Mesothelial cell of epicardium (in vitro differentiated cells): ENCODE measurements at regions not wholly inside any gene's neighbourhood (a gene's known extent, or its start where the extent isn't known, plus 50 kb on each side); places are given as distances from the start of the nearest gene placed in this dataset.

Experiments
- DNase-seq, 2 experiments: peaks; one replicate each; pipeline ENCODE4 v3.0.0; 2021; ENCODE audit warnings: low spot score in 2 of 2; ENCODE audit not compliant: unreplicated experiment in 2 of 2
- H3K27ac Mint-ChIP-seq: 2 replicates; pipeline ENCODE4 v1.8.0; 2021; ENCODE audit warnings: mixed read lengths
- H3K27me3 Mint-ChIP-seq: 2 replicates; pipeline ENCODE4 v1.8.0; 2021; ENCODE audit warnings: low read depth, mixed read lengths
- H3K36me3 Mint-ChIP-seq: 2 replicates; pipeline ENCODE4 v1.8.0; 2021; ENCODE audit warnings: mixed read lengths
- H3K4me1 Mint-ChIP-seq: 2 replicates; pipeline ENCODE4 v1.8.0; 2021; ENCODE audit warnings: mixed read lengths
- H3K4me3 Mint-ChIP-seq: 2 replicates; pipeline ENCODE4 v1.8.0; 2021; ENCODE audit warnings: mild to moderate bottlenecking, moderate library complexity, mixed read lengths
- H3K9me3 Mint-ChIP-seq: 2 replicates; pipeline ENCODE4 v1.8.0; 2021; ENCODE audit warnings: mixed read lengths
- TF ChIP-seq, protein P1 (sequence below): fragments of 200-600 bp; sonication (generic); IDR thresholded peaks from one replicate; pipeline ENCODE4 v1.5.0; 2021; ENCODE audit warnings: antibody characterized with exemption; ENCODE audit not compliant: unreplicated experiment

DNA sequence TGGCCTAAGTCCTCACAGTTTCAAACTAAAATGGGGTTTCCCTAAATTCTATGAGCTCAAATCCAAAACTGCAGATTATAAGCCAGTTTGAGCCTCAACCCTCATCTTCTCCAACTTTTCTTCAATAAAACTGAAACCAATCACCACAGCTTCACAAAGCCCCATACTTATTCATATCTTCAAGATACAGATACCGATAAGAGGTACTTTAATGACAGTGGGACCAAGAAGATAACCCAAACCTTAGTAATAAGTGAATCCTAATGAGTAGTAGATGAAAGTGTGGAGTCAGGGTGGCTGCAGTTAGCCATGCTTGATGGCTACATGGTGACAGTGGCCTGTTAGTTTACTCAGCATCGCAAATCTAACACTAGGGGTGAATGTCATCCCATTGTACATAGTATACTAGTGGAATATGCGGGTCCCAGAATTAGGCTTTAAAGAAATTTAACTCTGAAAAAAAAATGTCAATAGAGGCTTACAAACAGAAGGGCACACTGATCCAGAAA, 395.8 kb upstream of the PHF14 start:
- Mint-ChIP-seq H3K36me3 (no peaks in the 10 kb centered on the region), H3K27me3 (no peaks in the 10 kb centered on the region), H3K4me1 (peaks cover 12% of the 10 kb centered on the region), H3K4me3 (no peak overlapping the region), H3K9me3 (no peaks in the 10 kb centered on the region), H3K27ac (no peak overlapping the region)
- DNase-seq, result no peak
- TF ChIP-seq, protein P1, sequence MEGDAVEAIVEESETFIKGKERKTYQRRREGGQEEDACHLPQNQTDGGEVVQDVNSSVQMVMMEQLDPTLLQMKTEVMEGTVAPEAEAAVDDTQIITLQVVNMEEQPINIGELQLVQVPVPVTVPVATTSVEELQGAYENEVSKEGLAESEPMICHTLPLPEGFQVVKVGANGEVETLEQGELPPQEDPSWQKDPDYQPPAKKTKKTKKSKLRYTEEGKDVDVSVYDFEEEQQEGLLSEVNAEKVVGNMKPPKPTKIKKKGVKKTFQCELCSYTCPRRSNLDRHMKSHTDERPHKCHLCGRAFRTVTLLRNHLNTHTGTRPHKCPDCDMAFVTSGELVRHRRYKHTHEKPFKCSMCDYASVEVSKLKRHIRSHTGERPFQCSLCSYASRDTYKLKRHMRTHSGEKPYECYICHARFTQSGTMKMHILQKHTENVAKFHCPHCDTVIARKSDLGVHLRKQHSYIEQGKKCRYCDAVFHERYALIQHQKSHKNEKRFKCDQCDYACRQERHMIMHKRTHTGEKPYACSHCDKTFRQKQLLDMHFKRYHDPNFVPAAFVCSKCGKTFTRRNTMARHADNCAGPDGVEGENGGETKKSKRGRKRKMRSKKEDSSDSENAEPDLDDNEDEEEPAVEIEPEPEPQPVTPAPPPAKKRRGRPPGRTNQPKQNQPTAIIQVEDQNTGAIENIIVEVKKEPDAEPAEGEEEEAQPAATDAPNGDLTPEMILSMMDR, result no peak

DNA sequence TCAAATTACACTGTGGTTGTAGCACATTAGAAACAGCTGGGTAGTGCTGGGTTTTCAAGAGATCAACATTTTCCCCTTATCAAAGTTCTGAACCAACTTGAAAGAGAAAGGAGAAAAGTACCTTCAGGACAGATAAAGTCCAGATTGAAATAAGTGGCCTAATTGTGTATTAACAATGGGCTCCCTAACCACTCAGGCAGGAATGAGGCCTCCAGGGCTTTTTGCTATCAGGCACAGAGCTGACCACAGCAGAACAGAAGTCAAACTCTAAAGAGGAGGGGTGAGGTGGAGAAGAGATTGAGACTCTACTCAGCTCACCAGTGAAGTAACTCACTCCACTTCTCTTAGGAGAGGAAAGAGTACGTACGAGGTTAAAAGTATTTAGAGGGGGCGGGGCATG, 394.1 kb upstream of the PHF14 start:
- Mint-ChIP-seq H3K4me3 (no peak overlapping the region), H3K27me3 (no peaks in the 10 kb centered on the region), H3K9me3 (no peaks in the 10 kb centered on the region), H3K36me3 (no peaks in the 10 kb centered on the region), H3K4me1 (peaks cover 21% of the 10 kb centered on the region), H3K27ac (peak overlapping the region; percentile 80)
- TF ChIP-seq, protein P1, result no peak
- DNase-seq, result no peak

DNA sequence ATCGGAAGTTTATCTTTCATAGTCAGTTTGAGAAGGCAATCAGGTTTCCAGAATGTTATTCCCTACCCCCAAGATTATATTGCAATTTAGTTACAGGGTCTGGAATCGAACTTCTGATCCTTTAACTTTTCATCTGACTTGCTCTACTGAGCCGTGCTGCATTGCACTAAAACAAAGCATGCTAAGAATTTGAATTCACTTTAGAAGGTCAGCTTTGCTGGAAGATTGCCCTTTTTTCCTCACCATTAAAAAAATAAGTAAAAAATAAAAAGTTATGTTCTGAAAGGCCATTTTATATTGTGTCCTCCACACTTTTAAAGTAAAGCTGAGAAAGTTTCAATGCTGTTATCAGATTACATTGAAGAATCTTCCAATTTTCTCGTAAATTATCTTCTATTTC, 388.8 kb upstream of the PHF14 start:
- Mint-ChIP-seq H3K27me3 (no peaks in the 10 kb centered on the region), H3K4me3 (no peak overlapping the region), H3K27ac (peak overlapping the region; percentile 16), H3K36me3 (no peaks in the 10 kb centered on the region), H3K9me3 (no peaks in the 10 kb centered on the region), H3K4me1 (peaks cover 23% of the 10 kb centered on the region)
- DNase-seq, result no peak
- TF ChIP-seq, protein P1, result no peak

DNA sequence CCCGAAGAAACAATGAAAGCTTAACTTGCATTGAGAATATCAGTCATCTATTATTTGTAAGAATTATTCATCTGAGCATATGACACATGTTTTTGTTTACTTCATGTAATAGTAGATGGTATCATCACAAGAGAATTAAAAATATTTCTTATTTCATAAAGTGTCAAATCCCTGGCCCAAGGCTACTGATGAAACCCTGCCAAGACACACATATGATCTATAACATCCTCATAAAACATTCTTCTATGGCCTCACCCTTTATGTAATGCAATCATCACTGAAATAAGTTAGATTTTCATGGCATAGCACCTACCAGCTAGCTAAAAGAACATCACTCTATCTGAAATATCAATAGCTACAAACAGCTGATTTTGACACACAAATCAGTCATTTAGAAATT, 385.6 kb upstream of the PHF14 start:
- no peak for DNase-seq
- H3K27me3 Mint-ChIP-seq, result no peaks in the 10 kb centered on the region
- H3K36me3 Mint-ChIP-seq, result no peaks in the 10 kb centered on the region
- no peak overlapping the region for H3K4me3 Mint-ChIP-seq
- peaks cover 15% of the 10 kb centered on the region for H3K4me1 Mint-ChIP-seq
- H3K27ac Mint-ChIP-seq, result no peak overlapping the region
- TF ChIP-seq, protein P1, result no peak
- H3K9me3 Mint-ChIP-seq, result no peaks in the 10 kb centered on the region

DNA sequence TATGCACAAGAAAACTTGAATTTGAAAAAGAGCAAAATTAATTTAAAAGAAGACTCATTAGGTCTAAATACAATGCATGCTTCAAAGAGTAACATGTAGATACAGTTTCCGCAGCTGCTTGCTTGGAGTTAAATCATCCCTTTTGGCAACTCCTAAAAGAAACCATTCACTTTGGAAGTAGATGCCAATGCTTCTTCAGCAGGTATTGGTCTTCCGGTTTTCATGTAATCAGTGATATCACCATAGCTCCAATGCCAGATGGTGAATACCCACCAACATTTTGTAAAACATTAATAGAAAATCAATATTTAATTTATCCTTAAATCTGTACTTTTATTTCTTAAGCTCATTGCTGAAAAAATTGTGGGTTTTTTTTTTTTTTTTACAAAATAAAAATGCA, 381.1 kb upstream of the PHF14 start:
- Mint-ChIP-seq H3K27ac (no peak overlapping the region), H3K9me3 (peaks cover 5% of the 10 kb centered on the region), H3K27me3 (no peaks in the 10 kb centered on the region), H3K36me3 (peaks cover 2% of the 10 kb centered on the region), H3K4me1 (peaks cover 7% of the 10 kb centered on the region), H3K4me3 (no peak overlapping the region)
- DNase-seq, result no peak
- TF ChIP-seq, protein P1, result no peak

DNA sequence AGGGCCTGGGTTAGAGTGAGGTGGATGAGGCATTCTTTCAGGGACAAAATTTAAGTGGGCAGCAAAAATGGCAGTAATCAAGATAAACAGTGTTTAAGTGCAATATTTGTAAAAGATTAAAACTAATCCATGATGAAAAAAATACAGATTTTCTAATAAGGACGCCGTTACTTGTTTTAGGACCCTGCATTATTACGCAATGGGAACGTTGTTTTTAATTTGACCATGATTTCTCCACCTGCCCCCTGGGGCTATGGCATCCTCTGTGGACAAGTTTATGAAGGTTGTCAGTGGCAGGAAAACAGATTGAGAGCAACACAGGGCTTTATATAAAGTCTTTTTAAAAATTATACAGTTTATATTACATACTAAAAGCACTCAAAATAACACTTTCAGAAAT, 380.6 kb upstream of the PHF14 start:
- Mint-ChIP-seq H3K4me1 (peaks cover 6% of the 10 kb centered on the region), H3K27me3 (no peaks in the 10 kb centered on the region), H3K4me3 (no peak overlapping the region), H3K9me3 (peaks cover 8% of the 10 kb centered on the region), H3K36me3 (peaks cover 2% of the 10 kb centered on the region), H3K27ac (no peak overlapping the region)
- no peak for DNase-seq
- TF ChIP-seq, protein P1, result no peak
